MM.1S (cell line): ENCODE measurements at regions not wholly inside any gene's neighbourhood (a gene's known extent, or its start where the extent isn't known, plus 50 kb on each side); places are given as distances from the start of the nearest gene placed in this dataset.

Source experiments
- DNase-seq: peaks from one replicate; pipeline ENCODE4 v3.0.0-alpha.2; 2015
- H2AFZ ChIP-seq: fragments of 300-600 bp; sonication (generic); 2 replicates; pipeline ENCODE4 v1.6.0; 2016; ENCODE audit warnings: antibody characterized with exemption, low read length
- H3F3A ChIP-seq: fragments of 300-600 bp; sonication (generic); 2 replicates; pipeline ENCODE4 v1.6.1; 2016; ENCODE audit warnings: mild to moderate bottlenecking, antibody characterized with exemption, low read length, moderate library complexity, mixed read lengths; ENCODE audit not compliant: insufficient read depth
- H3K27ac ChIP-seq: fragments of 300-600 bp; sonication (generic); 2 replicates; pipeline ENCODE4 v1.5.1; 2016; ENCODE audit warnings: mild to moderate bottlenecking, low read length
- H3K27me3 ChIP-seq: fragments of 300-600 bp; sonication (generic); replicated peaks from 2 replicates; pipeline ENCODE4 v1.6.0; 2016; ENCODE audit warnings: low read length; ENCODE audit not compliant: insufficient read depth
- H3K36me3 ChIP-seq: fragments of 300-600 bp; sonication (generic); replicated peaks from 2 replicates; pipeline ENCODE4 v1.6.1; 2016; ENCODE audit warnings: mild to moderate bottlenecking, low read length, mixed read lengths; ENCODE audit not compliant: insufficient read depth
- H3K4me1 ChIP-seq: fragments of 300-600 bp; sonication (generic); 2 replicates; pipeline ENCODE4 v1.6.1; 2016; ENCODE audit warnings: low read length, mixed read lengths
- H3K4me2 ChIP-seq: fragments of 300-600 bp; sonication (generic); 2 replicates; pipeline ENCODE4 v1.6.0; 2016; ENCODE audit warnings: low read depth, low read length
- H3K4me3 ChIP-seq: fragments of 300-600 bp; sonication (generic); 2 replicates; pipeline ENCODE4 v1.5.1; 2016; ENCODE audit warnings: low read length, mixed read lengths
- H3K79me2 ChIP-seq: fragments of 300-600 bp; sonication (generic); 2 replicates; pipeline ENCODE4 v1.6.1; 2016; ENCODE audit warnings: mixed run types, low read length, mixed read lengths
- H3K9ac ChIP-seq: fragments of 300-600 bp; sonication (generic); 2 replicates; pipeline ENCODE4 v1.6.1; 2016; ENCODE audit warnings: low read length, mixed read lengths
- H3K9me2 ChIP-seq: fragments of 300-600 bp; sonication (generic); replicated peaks from 2 replicates; pipeline ENCODE4 v1.6.1; 2016; ENCODE audit warnings: mild to moderate bottlenecking, low read length, mixed read lengths; ENCODE audit not compliant: insufficient read depth
- H3K9me3 ChIP-seq: fragments of 300-600 bp; sonication (generic); replicated peaks from 2 replicates; pipeline ENCODE4 v1.6.1; 2016; ENCODE audit warnings: mild to moderate bottlenecking, low read length, mixed read lengths; ENCODE audit not compliant: insufficient read depth
- H4K20me1 ChIP-seq: fragments of 300-600 bp; sonication (generic); 2 replicates; pipeline ENCODE4 v1.6.1; 2016; ENCODE audit warnings: mild to moderate bottlenecking, low read length, moderate library complexity, mixed read lengths; ENCODE audit not compliant: insufficient read depth
- CTCF ChIP-seq: fragments of 300-600 bp; sonication (generic); IDR thresholded peaks from 2 replicates; pipeline ENCODE4 v1.5.1; 2016; ENCODE audit warnings: antibody characterized with exemption, low read length, mixed read lengths
- EZH2 ChIP-seq: fragments of 300-600 bp; sonication (generic); optimal IDR thresholded peaks from 2 replicates; pipeline ENCODE3; 2017; ENCODE audit warnings: low read depth, mild to moderate bottlenecking, antibody characterized with exemption, low read length, mixed read lengths
- EZH2phosphoT487 ChIP-seq: fragments of 300-600 bp; sonication (generic); IDR thresholded peaks from 2 replicates; pipeline ENCODE4 v1.6.1; 2018; ENCODE audit warnings: antibody characterized with exemption, low read length

- Histone ChIP-seq H4K20me1 (no peaks in the 10 kb centered on the region), H3K4me3 (no peak overlapping the region), H3K4me2 (no peak overlapping the region), H3K9me2 (no peaks in the 10 kb centered on the region), H3K9ac (no peak overlapping the region), H3K27me3 (no peaks in the 10 kb centered on the region), H3K79me2 (no peaks in the 10 kb centered on the region), H3F3A (no peaks in the 10 kb centered on the region), H3K27ac (no peak overlapping the region), H2AFZ (no peak overlapping the region), H3K4me1 (no peaks in the 10 kb centered on the region), H3K9me3 (no peaks in the 10 kb centered on the region), H3K36me3 (no peaks in the 10 kb centered on the region)
- DNase-seq = no peak
- TF ChIP-seq EZH2phosphoT487 (no peak), CTCF (no peak), EZH2 (no peak)
These were observed 419.3 kb upstream of the NBEA start for GRCh38 chr13:34522808-34523207.

GRCh38 chr13:34523406-34523805 lies 418.7 kb upstream of the NBEA start:
- Histone ChIP-seq H3K27ac (no peak overlapping the region), H3K4me1 (no peaks in the 10 kb centered on the region), H3F3A (no peaks in the 10 kb centered on the region), H3K4me3 (no peak overlapping the region), H3K9me2 (no peaks in the 10 kb centered on the region), H3K9me3 (no peaks in the 10 kb centered on the region), H3K27me3 (no peaks in the 10 kb centered on the region), H3K4me2 (no peak overlapping the region), H4K20me1 (no peaks in the 10 kb centered on the region), H3K9ac (no peak overlapping the region), H2AFZ (no peak overlapping the region), H3K36me3 (no peaks in the 10 kb centered on the region), H3K79me2 (no peaks in the 10 kb centered on the region)
- TF ChIP-seq EZH2phosphoT487 = no peak
- TF ChIP-seq EZH2 = no peak
- TF ChIP-seq CTCF = no peak
- DNase-seq = no peak

- Histone ChIP-seq H3K9me2 (no peaks in the 10 kb centered on the region), H3K27me3 (no peaks in the 10 kb centered on the region), H3K79me2 (no peaks in the 10 kb centered on the region), H3K9me3 (no peaks in the 10 kb centered on the region), H3K4me1 (no peaks in the 10 kb centered on the region), H2AFZ (no peak overlapping the region), H3K36me3 (no peaks in the 10 kb centered on the region), H3K4me3 (no peak overlapping the region), H3K4me2 (no peak overlapping the region), H3K27ac (no peak overlapping the region), H3F3A (no peaks in the 10 kb centered on the region), H3K9ac (no peak overlapping the region), H4K20me1 (no peaks in the 10 kb centered on the region)
- DNase-seq = no peak
- TF ChIP-seq EZH2 (no peak), EZH2phosphoT487 (no peak), CTCF (no peak)
These were observed 408.1 kb upstream of the NBEA start for GRCh38 chr13:34533941-34534340.
